ENCODE measurements at regions not wholly inside any gene's neighbourhood (a gene's known extent, or its start where the extent isn't known, plus 50 kb on each side); places are given as distances from the start of the nearest gene placed in this dataset.

DNA sequence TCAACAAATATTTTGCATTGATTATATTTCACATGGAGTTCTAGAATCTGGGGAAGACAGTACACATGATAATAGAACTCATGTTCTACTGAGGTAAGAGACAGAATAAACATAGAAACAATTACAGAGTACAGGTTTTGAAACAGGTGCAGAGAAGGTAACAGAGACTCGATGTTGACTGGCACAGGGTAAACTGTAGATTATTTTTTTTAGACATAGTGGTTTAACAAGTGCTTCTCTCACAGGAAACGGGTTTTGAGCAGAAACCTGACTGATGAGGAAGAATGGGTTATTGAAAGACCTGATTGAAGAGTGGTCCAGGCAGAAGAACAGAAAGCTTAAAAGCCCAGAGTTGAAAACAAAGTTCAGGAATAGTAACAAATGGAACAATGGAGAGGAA is 1002.5 kb upstream of the FAM98A start:
- no peaks in the 10 kb centered on the region for H3K36me3 ChIP-seq

DNA sequence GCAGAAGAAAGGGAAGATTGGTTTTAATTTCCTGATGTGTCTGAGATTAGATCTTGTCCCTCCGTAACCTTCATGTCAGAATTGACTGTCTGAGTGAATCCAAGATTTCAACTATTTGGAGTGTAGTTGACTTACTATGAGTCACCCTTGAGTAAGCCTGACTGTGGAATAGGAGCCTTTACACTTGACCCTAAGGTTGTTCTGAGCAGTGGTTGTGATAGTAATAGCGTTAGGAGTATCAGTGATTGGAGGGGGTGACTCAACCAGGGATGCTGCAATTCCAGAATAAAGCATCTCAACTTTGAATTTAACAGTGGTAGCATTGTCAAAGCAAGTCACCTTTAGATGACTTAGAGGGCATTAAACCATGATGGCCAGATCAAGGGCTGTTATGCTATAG is 979.5 kb upstream of the FAM98A start:
- no peak for TF ChIP-seq POLR2A (IDR thresholded peaks at IDR 0.05)
- TF ChIP-seq, protein P1, sequence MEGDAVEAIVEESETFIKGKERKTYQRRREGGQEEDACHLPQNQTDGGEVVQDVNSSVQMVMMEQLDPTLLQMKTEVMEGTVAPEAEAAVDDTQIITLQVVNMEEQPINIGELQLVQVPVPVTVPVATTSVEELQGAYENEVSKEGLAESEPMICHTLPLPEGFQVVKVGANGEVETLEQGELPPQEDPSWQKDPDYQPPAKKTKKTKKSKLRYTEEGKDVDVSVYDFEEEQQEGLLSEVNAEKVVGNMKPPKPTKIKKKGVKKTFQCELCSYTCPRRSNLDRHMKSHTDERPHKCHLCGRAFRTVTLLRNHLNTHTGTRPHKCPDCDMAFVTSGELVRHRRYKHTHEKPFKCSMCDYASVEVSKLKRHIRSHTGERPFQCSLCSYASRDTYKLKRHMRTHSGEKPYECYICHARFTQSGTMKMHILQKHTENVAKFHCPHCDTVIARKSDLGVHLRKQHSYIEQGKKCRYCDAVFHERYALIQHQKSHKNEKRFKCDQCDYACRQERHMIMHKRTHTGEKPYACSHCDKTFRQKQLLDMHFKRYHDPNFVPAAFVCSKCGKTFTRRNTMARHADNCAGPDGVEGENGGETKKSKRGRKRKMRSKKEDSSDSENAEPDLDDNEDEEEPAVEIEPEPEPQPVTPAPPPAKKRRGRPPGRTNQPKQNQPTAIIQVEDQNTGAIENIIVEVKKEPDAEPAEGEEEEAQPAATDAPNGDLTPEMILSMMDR (IDR thresholded peaks at IDR 0.05) = no peak
- Histone ChIP-seq H3K36me3 (no peaks in the 10 kb centered on the region), H3K9me3 (no peaks in the 10 kb centered on the region), H3K4me1 (no peaks in the 10 kb centered on the region), H3K27ac (no peak overlapping the region), H3K27me3 (no peaks in the 10 kb centered on the region), H3K4me3 (no peak overlapping the region)
- DNase-seq = no peak

More for the DNA sequence above, 1002.5 kb upstream of the FAM98A start:
- no peak for DNase-seq
- no peak for TF ChIP-seq POLR2A (IDR thresholded peaks at IDR 0.05)
- TF ChIP-seq, protein P1 (IDR thresholded peaks at IDR 0.05) = no peak
- no peak overlapping the region for H3K4me3 ChIP-seq
- no peak overlapping the region for H3K27ac ChIP-seq
- H3K9me3 ChIP-seq = no peaks in the 10 kb centered on the region
- no peaks in the 10 kb centered on the region for H3K27me3 ChIP-seq
- no peaks in the 10 kb centered on the region for H3K4me1 ChIP-seq

DNA sequence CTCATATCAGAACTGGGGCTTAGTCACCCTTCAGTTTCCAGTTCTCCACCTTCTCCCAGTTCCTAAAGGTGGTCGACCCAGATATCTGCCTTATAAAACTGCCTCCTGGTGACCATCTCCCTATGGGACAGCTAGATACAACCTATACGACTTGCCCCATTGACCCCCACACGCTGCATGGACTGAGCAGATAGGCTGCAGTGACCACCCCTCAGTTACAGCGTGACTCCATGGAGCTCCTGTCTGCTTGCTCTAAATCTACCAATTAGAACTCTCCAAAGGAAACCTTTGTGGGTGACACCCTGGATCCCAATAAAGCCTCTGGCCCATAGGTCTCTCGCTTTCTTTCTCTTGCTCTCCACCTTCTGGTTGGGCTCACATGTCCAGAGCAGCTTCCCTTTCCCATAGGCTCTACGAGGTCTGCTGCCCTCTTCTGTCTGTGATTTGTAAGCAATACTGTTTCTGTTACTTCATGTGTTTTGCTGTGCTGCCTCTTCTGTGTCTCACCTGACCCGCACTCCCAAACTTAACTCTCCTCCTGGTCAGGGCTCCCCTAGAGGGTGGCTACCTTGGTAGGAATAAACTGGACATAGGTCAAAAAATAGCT is 971.3 kb upstream of the FAM98A start:
- H3K9me3 ChIP-seq = no peaks in the 10 kb centered on the region
- H3K27me3 ChIP-seq = no peaks in the 10 kb centered on the region
- TF ChIP-seq, protein P1 (IDR thresholded peaks at IDR 0.05) = peak in 3 of 6 experiments; percentile 30 to 34 (median 32)
- TF ChIP-seq POLR2A (IDR thresholded peaks at IDR 0.05) = no peak
- DNase-seq = no peak
- H3K4me1 ChIP-seq = no peaks in the 10 kb centered on the region
- no peak overlapping the region for H3K4me3 ChIP-seq
- H3K27ac ChIP-seq = no peak overlapping the region
- no peaks in the 10 kb centered on the region for H3K36me3 ChIP-seq

DNA sequence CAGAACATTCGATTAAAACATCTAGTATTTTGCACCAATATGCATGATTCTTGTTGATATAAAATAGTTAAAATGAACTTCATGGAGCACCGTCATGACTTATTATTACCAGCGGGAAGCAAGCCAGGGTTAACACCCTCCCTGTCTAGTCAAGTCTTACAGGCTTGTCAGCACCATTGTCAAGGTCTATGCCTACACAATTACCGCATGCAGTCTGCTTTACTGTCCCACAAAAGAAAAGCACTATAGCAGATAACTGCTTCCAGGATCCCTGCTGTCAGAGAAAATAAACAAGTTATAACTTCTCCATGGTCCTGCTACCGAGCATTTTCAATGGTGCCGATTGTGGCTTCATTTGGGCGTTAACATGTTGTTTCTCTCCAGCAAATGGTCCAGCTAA is 968.0 kb upstream of the FAM98A start:
- H3K4me3 ChIP-seq = no peak overlapping the region
- TF ChIP-seq POLR2A (IDR thresholded peaks at IDR 0.05) = no peak
- TF ChIP-seq, protein P1 (IDR thresholded peaks at IDR 0.05) = no peak

DNA sequence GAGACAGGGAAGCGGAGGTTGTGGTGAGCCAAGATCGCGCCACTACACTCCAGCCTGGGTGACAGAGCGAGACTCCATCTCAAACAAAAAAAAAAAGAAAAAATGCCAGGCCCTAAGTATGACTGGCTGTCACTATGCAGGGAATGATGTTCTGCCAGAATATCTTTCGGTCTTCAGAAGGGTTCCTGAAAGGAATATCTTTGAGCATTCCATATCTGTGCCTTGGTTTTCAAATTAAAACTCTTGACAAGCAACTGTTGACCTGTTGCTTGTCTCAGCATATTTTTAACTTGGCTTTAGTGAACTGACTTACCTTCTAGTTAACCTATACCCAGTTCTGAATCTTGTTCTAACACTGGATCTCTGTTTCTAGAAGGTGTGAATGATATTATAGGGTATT is 953.2 kb upstream of the FAM98A start:
- no peaks in the 10 kb centered on the region for H3K9me3 ChIP-seq
- H3K4me1 ChIP-seq = no peaks in the 10 kb centered on the region
- H3K4me3 ChIP-seq = no peak overlapping the region
- H3K36me3 ChIP-seq = no peaks in the 10 kb centered on the region
- no peaks in the 10 kb centered on the region for H3K27me3 ChIP-seq
- no peak for DNase-seq
- H3K27ac ChIP-seq = no peak overlapping the region
- TF ChIP-seq, protein P1 (IDR thresholded peaks at IDR 0.05) = no peak
- no peak for TF ChIP-seq POLR2A (IDR thresholded peaks at IDR 0.05)

More for the DNA sequence above, 968.0 kb upstream of the FAM98A start:
- Histone ChIP-seq H3K27me3 (no peaks in the 10 kb centered on the region), H3K9me3 (no peaks in the 10 kb centered on the region), H3K27ac (no peak overlapping the region), H3K36me3 (no peaks in the 10 kb centered on the region), H3K4me1 (no peaks in the 10 kb centered on the region)
- no peak for DNase-seq
